ENCODE measurements at regions not wholly inside any gene's neighbourhood (a gene's known extent, or its start where the extent isn't known, plus 50 kb on each side); places are given as distances from the start of the nearest gene placed in this dataset.

- Mint-ChIP-seq H3K9me3 (peaks cover 4% of the 10 kb centered on the region), H3K36me3 (no peaks in the 10 kb centered on the region), H3K4me3 (no peak overlapping the region), H3K27ac (no peak overlapping the region), H3K27me3 (no peaks in the 10 kb centered on the region), H3K4me1 (ENCODE audit: low read depth in 2 of 2) (no peaks in the 10 kb centered on the region)
- DNase-seq (ENCODE audit: low spot score) (no peak), ATAC-seq (no peak)
Measured at GRCh38 chr4:11801466-11802446, 373.1 kb upstream of the HS3ST1 start.

- ATAC-seq = no peak
- Mint-ChIP-seq H3K4me1 (ENCODE audit: low read depth in 2 of 2) (no peaks in the 10 kb centered on the region), H3K27ac (no peak overlapping the region), H3K36me3 (no peaks in the 10 kb centered on the region), H3K4me3 (no peak overlapping the region), H3K27me3 (no peaks in the 10 kb centered on the region), H3K9me3 (peaks cover 4% of the 10 kb centered on the region)
- no peak for DNase-seq (ENCODE audit: low spot score)
Measured at GRCh38 chr4:11799196-11799595, 370.5 kb upstream of the HS3ST1 start.

GRCh38 chr4:11791797-11792196 is 363.1 kb upstream of the HS3ST1 start:
- peaks cover 7% of the 10 kb centered on the region for H3K9me3 Mint-ChIP-seq
- H3K4me3 Mint-ChIP-seq = no peak overlapping the region
- DNase-seq (ENCODE audit: low spot score) (no peak), ATAC-seq (no peak)
- no peaks in the 10 kb centered on the region for H3K4me1 Mint-ChIP-seq (ENCODE audit: low read depth in 2 of 2)
- no peak overlapping the region for H3K27ac Mint-ChIP-seq
- H3K27me3 Mint-ChIP-seq = no peaks in the 10 kb centered on the region
- H3K36me3 Mint-ChIP-seq = peaks cover 6% of the 10 kb centered on the region

GRCh38 chr4:11790230-11790629 is 361.5 kb upstream of the HS3ST1 start:
- Mint-ChIP-seq H3K27ac (no peak overlapping the region), H3K27me3 (no peaks in the 10 kb centered on the region), H3K4me3 (no peak overlapping the region), H3K4me1 (ENCODE audit: low read depth in 2 of 2) (no peaks in the 10 kb centered on the region), H3K9me3 (peaks cover 7% of the 10 kb centered on the region), H3K36me3 (peaks cover 6% of the 10 kb centered on the region)
- ATAC-seq = no peak
- DNase-seq (ENCODE audit: low spot score) = no peak

- no peak overlapping the region for H3K4me3 Mint-ChIP-seq
- ATAC-seq (no peak), DNase-seq (ENCODE audit: low spot score) (no peak)
- H3K4me1 Mint-ChIP-seq (ENCODE audit: low read depth in 2 of 2) = no peaks in the 10 kb centered on the region
- H3K27me3 Mint-ChIP-seq = no peaks in the 10 kb centered on the region
- no peak overlapping the region for H3K27ac Mint-ChIP-seq
- no peaks in the 10 kb centered on the region for H3K36me3 Mint-ChIP-seq
- peaks cover 7% of the 10 kb centered on the region for H3K9me3 Mint-ChIP-seq
Measured at GRCh38 chr4:11783588-11783987, 354.9 kb upstream of the HS3ST1 start.

- no peaks in the 10 kb centered on the region for H3K36me3 Mint-ChIP-seq
- no peak for DNase-seq (ENCODE audit: low spot score)
- no peaks in the 10 kb centered on the region for H3K4me1 Mint-ChIP-seq (ENCODE audit: low read depth in 2 of 2)
- no peak overlapping the region for H3K4me3 Mint-ChIP-seq
- no peaks in the 10 kb centered on the region for H3K27me3 Mint-ChIP-seq
- no peak for ATAC-seq
- no peak overlapping the region for H3K27ac Mint-ChIP-seq
- H3K9me3 Mint-ChIP-seq = peaks cover 11% of the 10 kb centered on the region
Measured at GRCh38 chr4:11782859-11783258, 354.2 kb upstream of the HS3ST1 start.

DNA sequence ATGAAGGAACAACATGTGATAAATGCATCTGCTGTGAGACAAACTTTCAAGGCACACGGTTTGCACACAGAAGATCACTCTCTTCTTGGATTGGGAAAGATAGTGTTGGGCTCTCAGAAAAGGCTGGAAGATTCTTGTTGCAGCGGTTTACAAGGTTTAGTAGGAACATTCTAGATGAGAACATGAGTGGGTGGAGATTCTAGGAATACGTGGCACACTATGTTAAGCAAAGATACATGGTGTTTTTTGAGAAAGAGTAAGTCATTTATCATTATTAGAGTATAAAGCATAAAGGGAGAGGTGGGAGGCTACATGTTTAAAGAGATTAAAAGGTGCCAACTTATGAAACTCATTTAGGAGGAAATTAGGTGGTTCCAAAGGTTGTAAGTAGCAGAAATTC is 348.8 kb upstream of the HS3ST1 start:
- H3K9me3 Mint-ChIP-seq = peaks cover 14% of the 10 kb centered on the region
- no peaks in the 10 kb centered on the region for H3K36me3 Mint-ChIP-seq
- DNase-seq (ENCODE audit: low spot score) = no peak
- H3K4me3 Mint-ChIP-seq = no peak overlapping the region
- ATAC-seq = no peak
- no peaks in the 10 kb centered on the region for H3K4me1 Mint-ChIP-seq (ENCODE audit: low read depth in 2 of 2)
- no peak overlapping the region for H3K27ac Mint-ChIP-seq
- H3K27me3 Mint-ChIP-seq = no peaks in the 10 kb centered on the region

DNA sequence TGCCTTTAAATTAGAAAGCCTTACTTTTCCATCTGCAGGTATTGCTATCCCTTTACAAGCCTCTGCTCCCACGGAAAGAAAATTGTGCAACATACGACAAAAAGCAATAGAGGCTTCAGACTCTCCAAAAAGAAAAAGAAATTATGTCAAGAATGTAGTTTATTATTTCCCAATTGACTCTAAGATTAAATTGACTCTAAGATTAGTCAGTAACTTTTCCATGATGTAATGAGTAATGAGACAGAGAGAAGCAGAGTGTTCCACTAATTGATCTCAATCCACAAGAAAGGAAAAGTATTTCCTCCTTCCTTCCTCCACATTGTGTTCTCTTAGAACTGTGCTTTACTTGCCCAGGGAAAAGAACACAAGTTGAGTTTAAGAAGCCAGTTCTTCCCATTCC is 345.7 kb upstream of the HS3ST1 start:
- DNase-seq (ENCODE audit: low spot score) (no peak), ATAC-seq (no peak)
- no peaks in the 10 kb centered on the region for H3K4me1 Mint-ChIP-seq (ENCODE audit: low read depth in 2 of 2)
- H3K9me3 Mint-ChIP-seq = peaks cover 8% of the 10 kb centered on the region
- H3K27me3 Mint-ChIP-seq = peaks cover 0 to 2% of the 10 kb centered on the region in 2 donors
- H3K27ac Mint-ChIP-seq = no peak overlapping the region
- H3K4me3 Mint-ChIP-seq = no peak overlapping the region
- H3K36me3 Mint-ChIP-seq = no peaks in the 10 kb centered on the region

GRCh38 chr4:11773798-11774197 is 345.1 kb upstream of the HS3ST1 start:
- no peak for DNase-seq (ENCODE audit: low spot score)
- Mint-ChIP-seq H3K27me3 (peaks cover 0 to 2% of the 10 kb centered on the region in 2 donors), H3K4me3 (no peak overlapping the region), H3K27ac (no peak overlapping the region), H3K36me3 (no peaks in the 10 kb centered on the region), H3K9me3 (peaks cover 8% of the 10 kb centered on the region), H3K4me1 (ENCODE audit: low read depth in 2 of 2) (no peaks in the 10 kb centered on the region)
- ATAC-seq = no peak

DNA sequence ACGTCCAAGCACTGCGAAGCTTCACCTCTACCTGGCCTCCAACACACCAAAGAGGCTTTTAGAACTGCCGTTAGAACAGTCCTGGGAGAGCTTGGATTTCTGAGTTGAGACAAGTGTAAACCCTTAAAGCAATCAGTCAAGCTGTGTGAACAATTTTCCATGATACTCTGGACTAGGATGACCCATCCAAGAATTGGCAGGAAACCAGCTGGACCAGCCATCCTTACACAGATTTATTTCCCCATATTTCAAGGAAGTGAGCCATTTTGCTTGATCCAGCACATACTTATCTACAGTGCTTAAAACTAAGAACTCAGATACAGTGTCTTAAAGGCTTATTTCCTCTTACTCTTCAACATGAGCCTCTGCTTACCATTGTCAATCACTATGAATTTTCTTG is 340.7 kb upstream of the HS3ST1 start:
- Mint-ChIP-seq H3K27ac (no peak overlapping the region), H3K4me1 (ENCODE audit: low read depth in 2 of 2) (no peaks in the 10 kb centered on the region), H3K9me3 (no peaks in the 10 kb centered on the region), H3K27me3 (peaks cover 0 to 2% of the 10 kb centered on the region in 2 donors), H3K4me3 (no peak overlapping the region), H3K36me3 (no peaks in the 10 kb centered on the region)
- no peak for DNase-seq (ENCODE audit: low spot score)
- no peak for ATAC-seq

- H3K9me3 Mint-ChIP-seq = no peaks in the 10 kb centered on the region
- no peak for DNase-seq (ENCODE audit: low spot score)
- ATAC-seq = no peak
- H3K27me3 Mint-ChIP-seq = peaks cover 0 to 2% of the 10 kb centered on the region in 2 donors
- no peak overlapping the region for H3K4me3 Mint-ChIP-seq
- no peaks in the 10 kb centered on the region for H3K36me3 Mint-ChIP-seq
- no peaks in the 10 kb centered on the region for H3K4me1 Mint-ChIP-seq (ENCODE audit: low read depth in 2 of 2)
- H3K27ac Mint-ChIP-seq = no peak overlapping the region
Measured at GRCh38 chr4:11768251-11768972, 339.7 kb upstream of the HS3ST1 start.

DNA sequence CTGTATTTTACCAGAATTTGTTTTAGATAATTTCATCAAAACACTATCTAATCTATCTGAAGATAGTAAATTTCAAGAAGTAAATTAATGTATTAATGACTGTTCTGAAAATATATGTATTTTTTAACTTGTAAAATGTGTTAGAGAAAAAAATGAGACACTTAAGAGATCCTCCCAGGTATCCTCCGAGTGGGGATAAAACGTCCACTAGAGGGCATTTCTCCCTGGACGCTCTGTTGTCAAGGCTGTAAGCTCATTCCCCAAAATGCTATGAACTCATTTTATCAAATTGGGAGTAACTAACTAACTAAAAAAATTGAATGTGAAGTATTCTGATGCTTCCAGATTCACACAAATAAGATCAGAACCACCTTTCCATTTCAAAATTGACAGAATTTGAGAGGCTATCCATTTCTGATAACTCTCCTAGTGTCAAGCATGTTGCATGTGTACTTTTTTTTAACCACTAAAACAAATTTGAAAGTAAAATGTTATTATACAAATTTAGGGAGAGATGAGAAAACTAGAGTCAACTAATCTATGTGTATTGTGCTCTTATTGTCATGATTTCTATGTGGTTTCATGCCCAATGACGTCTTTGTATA is 337.3 kb upstream of the HS3ST1 start:
- H3K36me3 Mint-ChIP-seq = no peaks in the 10 kb centered on the region
- H3K9me3 Mint-ChIP-seq = no peaks in the 10 kb centered on the region
- no peak for DNase-seq (ENCODE audit: low spot score)
- no peak overlapping the region for H3K27ac Mint-ChIP-seq
- no peak overlapping the region for H3K4me3 Mint-ChIP-seq
- H3K4me1 Mint-ChIP-seq (ENCODE audit: low read depth in 2 of 2) = no peaks in the 10 kb centered on the region
- H3K27me3 Mint-ChIP-seq = peaks cover 0 to 2% of the 10 kb centered on the region in 2 donors
- no peak for ATAC-seq

GRCh38 chr4:11748164-11748872 is 319.6 kb upstream of the HS3ST1 start:
- DNase-seq (ENCODE audit: low spot score) (no peak), ATAC-seq (no peak)
- H3K9me3 Mint-ChIP-seq = peaks cover 9% of the 10 kb centered on the region
- H3K27ac Mint-ChIP-seq = no peak overlapping the region
- H3K4me1 Mint-ChIP-seq (ENCODE audit: low read depth in 2 of 2) = no peaks in the 10 kb centered on the region
- H3K4me3 Mint-ChIP-seq = no peak overlapping the region
- H3K36me3 Mint-ChIP-seq = peaks cover 4% of the 10 kb centered on the region
- H3K27me3 Mint-ChIP-seq = no peaks in the 10 kb centered on the region
